Ovary (tissue), 7 donors: ENCODE measurements at regions not wholly inside any gene's neighbourhood (a gene's known extent, or its start where the extent isn't known, plus 50 kb on each side); places are given as distances from the start of the nearest gene placed in this dataset.

ENCODE experiments used
- DNase-seq, 5 donors: peaks; one replicate each; pipeline ENCODE4 v3.0.0-alpha.2; 2019 to 2020
- H3K27ac ChIP-seq, 2 donors: fragments of 200-600 bp; one replicate each; pipeline versions ENCODE4 v1.5.1 to v1.8.0; 2019 to 2022
- H3K27me3 ChIP-seq: fragments of 200-600 bp; one replicate; pipeline ENCODE4 v1.8.0; 2022
- H3K36me3 ChIP-seq: fragments of 200-600 bp; sonication (generic); one replicate; pipeline ENCODE4 v1.5.1; 2019
- H3K4me1 ChIP-seq: one replicate; pipeline ENCODE4 v1.8.1; 2013; ENCODE audit warnings: mild to moderate bottlenecking, moderate library complexity; ENCODE audit not compliant: insufficient read depth
- H3K4me3 ChIP-seq: fragments of 200-600 bp; sonication (generic); one replicate; pipeline ENCODE4 v1.5.1; 2017
- H3K9me3 ChIP-seq, 2 donors: fragments of 200-600 bp in 1 of 2; sonication (generic) in 1 of 2; one replicate each; pipeline versions ENCODE4 v1.5.1 to v1.8.1; 2013 to 2019; ENCODE audit warnings: mild to moderate bottlenecking in 1 of 2, moderate library complexity in 1 of 2
- EP300 ChIP-seq: sonication (generic); formaldehyde crosslinking; IDR thresholded peaks from one replicate; pipeline ENCODE4 v1.6.1; 2017; ENCODE audit warnings: antibody characterized with exemption
- POLR2A ChIP-seq: fragments of 450-650 bp; IDR thresholded peaks from one replicate; pipeline ENCODE4 v1.6.1; 2017; ENCODE audit warnings: antibody characterized with exemption, mild to moderate bottlenecking, moderate library complexity
- WGBS, 3 donors: extraction: QIAGEN DNeasy Blood & Tissue Kit in 1 of 3; methylation state at CpG; one replicate each; pipeline versions ENCODE4 v1.1.5 to v1.1.7; 2013 to 2017; 5-methylcytosine and 5-hydroxymethylcytosine counted together
- intact Hi-C, 4 donors: fragments of 100-400 bp; cut with DNase I; formaldehyde crosslinking; loops; one replicate each; pipeline versions ENCODE4 v1.11.0 to v1.15.1; 2022 to 2023
- TF ChIP-seq, protein P1 (sequence below), 3 donors: fragments of 450-650 bp in 2 of 3; fragments of 200-600 bp in 1 of 3; IDR thresholded peaks; one replicate each; pipeline versions ENCODE4 v1.5.1 to v1.8.0; 2016 to 2022; ENCODE audit warnings: antibody characterized with exemption in 3 of 3, mild to moderate bottlenecking in 1 of 3
- donor health status: DM: no; HTN: no; CAD: no; lungs with moderate emphysema.
- donor health status: DM: no; HTN: no; CAD: no.
- donor health status: Bipolar disorder and iron deficiency.
- donor health status: DM: no; HTN: no; CAD: no.
- donor health status: DM: yes; HTN: yes; CAD: no.

DNA sequence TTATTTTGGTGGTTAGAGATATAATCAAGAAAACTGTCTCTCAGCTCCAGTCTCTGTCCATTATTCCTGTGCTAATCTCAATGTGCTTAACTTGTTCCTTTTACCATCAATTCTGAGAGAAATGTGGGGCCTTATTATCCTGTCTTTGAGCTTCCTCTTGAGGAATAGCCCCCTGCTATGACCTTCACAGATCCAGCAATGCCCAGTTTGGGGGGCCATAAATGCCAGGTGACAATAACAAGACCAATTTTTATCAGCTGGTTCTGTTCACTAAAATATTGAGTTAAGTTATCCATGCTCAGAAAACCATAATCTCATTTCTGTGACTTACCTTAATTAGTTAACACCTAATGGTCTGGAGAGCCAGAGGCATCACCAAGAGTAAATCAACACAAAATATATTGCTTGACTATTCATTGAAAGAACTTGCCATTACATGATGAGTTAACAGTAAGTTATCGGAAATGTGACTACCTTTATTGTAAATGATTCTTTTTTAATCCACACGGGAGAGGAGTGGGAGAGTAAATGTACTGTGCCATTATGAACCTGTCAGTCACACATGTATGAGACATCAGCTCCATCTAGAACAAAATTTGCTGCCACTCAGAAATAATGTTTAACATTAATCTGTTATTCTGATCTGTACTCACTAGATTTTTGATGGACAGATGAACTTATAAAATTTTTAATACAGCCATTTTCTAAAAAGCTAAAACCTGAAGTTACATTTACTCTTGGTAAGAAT is 149.7 kb downstream of the ID4 start:
- intact Hi-C loops = no loop called here
- Histone ChIP-seq H3K4me1 (no peaks in the 10 kb centered on the region), H3K36me3 (no peaks in the 10 kb centered on the region), H3K27me3 (no peaks in the 10 kb centered on the region), H3K27ac (no peak overlapping the region), H3K4me3 (no peak overlapping the region), H3K9me3 (no peaks in the 10 kb centered on the region)
- TF ChIP-seq EP300 (no peak), POLR2A (no peak)
- TF ChIP-seq, protein P1, sequence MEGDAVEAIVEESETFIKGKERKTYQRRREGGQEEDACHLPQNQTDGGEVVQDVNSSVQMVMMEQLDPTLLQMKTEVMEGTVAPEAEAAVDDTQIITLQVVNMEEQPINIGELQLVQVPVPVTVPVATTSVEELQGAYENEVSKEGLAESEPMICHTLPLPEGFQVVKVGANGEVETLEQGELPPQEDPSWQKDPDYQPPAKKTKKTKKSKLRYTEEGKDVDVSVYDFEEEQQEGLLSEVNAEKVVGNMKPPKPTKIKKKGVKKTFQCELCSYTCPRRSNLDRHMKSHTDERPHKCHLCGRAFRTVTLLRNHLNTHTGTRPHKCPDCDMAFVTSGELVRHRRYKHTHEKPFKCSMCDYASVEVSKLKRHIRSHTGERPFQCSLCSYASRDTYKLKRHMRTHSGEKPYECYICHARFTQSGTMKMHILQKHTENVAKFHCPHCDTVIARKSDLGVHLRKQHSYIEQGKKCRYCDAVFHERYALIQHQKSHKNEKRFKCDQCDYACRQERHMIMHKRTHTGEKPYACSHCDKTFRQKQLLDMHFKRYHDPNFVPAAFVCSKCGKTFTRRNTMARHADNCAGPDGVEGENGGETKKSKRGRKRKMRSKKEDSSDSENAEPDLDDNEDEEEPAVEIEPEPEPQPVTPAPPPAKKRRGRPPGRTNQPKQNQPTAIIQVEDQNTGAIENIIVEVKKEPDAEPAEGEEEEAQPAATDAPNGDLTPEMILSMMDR (IDR thresholded peaks at IDR 0.05) = no peak
- 81 to 88% (median 83%) methylated on average over 2 of the region's 2 CpGs for WGBS, 3 donors
- DNase-seq = no peak

DNA sequence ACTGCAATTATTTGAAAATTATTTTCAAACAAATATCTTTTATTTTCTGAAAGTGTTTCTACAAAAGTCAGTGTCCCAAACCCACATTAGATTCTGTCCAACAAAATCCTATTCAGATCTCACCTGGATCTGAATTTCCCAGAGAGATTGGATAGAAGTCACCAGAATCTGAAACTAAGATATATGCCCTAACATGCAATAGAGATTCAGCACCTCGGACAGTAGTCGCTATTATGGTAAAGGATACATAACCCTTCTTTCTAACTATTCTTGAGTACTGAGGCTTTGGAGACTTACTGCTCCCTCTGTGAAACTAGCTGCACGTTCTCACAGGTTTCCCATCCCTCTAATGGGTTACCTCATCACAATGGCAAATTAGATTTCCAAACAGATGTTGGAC is 151.4 kb downstream of the ID4 start:
- H3K36me3 ChIP-seq = no peaks in the 10 kb centered on the region
- H3K9me3 ChIP-seq = no peaks in the 10 kb centered on the region
- no peak for DNase-seq
- TF ChIP-seq, protein P1 (IDR thresholded peaks at IDR 0.05) = no peak
- TF ChIP-seq EP300 (no peak), POLR2A (no peak)
- 1 to 2% (median 2%) methylated on average over 3 of the region's 3 CpGs for WGBS, 3 donors
- no peaks in the 10 kb centered on the region for H3K27me3 ChIP-seq
- intact Hi-C loops = no loop called here
- no peak overlapping the region for H3K27ac ChIP-seq
- no peak overlapping the region for H3K4me3 ChIP-seq
- H3K4me1 ChIP-seq = no peaks in the 10 kb centered on the region

DNA sequence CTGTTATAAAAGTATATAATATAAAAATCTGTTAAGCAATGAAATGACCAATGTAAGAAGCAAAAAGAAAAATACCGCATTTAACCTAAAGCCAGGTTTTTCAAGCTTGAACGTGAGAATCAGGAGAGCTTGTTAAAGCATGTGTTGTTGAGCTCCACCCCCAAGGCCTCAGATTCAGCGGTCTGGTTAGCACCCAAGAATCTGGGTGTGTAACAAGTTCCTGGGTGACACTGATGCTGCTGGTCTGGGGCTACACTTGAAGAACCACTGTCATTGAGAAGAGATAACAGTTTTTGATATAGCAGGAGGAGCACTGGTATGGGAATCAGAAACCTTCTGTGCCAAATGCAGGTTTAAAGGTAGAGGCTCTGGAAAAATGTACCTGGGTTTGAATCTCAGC is 154.0 kb downstream of the ID4 start:
- intact Hi-C loops = no loop called here
- TF ChIP-seq POLR2A = no peak
- TF ChIP-seq EP300 = no peak
- TF ChIP-seq, protein P1 (IDR thresholded peaks at IDR 0.05) = no peak
- Histone ChIP-seq H3K27ac (no peak overlapping the region), H3K9me3 (no peaks in the 10 kb centered on the region), H3K4me1 (no peaks in the 10 kb centered on the region), H3K27me3 (no peaks in the 10 kb centered on the region), H3K36me3 (no peaks in the 10 kb centered on the region), H3K4me3 (no peak overlapping the region)
- 48 to 63% (median 53%) methylated on average over 3 of the region's 3 CpGs for WGBS, 3 donors
- no peak for DNase-seq

DNA sequence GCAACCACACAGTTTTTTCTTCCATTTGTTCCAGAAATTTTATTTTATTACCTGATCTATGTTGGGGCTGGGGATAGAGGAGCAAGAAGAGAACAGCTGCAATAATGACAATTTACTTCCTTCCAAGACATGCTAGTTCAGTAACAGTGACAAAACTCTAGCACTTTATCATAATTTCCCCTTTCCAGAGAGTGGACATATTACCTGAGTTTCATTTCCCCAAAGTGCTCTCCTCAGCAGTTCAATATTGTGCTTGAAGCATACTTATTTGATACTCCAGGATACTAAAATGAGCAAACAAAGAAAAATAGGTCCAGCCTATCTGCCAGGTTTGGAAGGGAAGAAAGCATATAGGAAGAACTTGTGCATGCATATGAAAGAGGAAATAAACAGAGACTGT is 157.7 kb downstream of the ID4 start:
- no peaks in the 10 kb centered on the region for H3K9me3 ChIP-seq
- H3K4me1 ChIP-seq = no peaks in the 10 kb centered on the region
- H3K27me3 ChIP-seq = no peaks in the 10 kb centered on the region
- no peak overlapping the region for H3K27ac ChIP-seq
- H3K4me3 ChIP-seq = no peak overlapping the region
- H3K36me3 ChIP-seq = no peaks in the 10 kb centered on the region
- TF ChIP-seq EP300 (no peak), POLR2A (no peak)
- TF ChIP-seq, protein P1 (IDR thresholded peaks at IDR 0.05) = no peak
- intact Hi-C loops = no loop called here
- no peak for DNase-seq
